ENCODE measurements at regions not wholly inside any gene's neighbourhood (a gene's known extent, or its start where the extent isn't known, plus 50 kb on each side); places are given as distances from the start of the nearest gene placed in this dataset.

DNA sequence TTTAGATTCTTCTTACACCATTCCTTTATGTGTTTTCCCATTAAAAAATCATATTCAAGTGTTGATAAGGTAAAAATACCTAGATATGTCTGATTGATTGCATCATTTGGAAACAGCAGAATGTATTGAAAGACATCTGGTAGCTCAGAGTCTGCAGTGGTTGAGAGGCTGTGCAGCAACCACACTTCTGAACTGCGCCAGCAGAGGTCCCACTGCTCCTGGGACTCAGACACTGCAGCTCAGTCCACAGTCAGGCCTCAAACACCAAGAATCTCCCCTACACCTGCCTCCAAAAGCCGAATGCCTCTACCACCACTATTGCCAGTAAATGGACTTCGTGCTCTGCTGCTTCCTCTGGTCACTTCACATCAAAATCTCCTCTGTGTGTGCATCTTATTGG is 176.9 kb upstream of the LMCD1 start:
- TF ChIP-seq, protein P1, sequence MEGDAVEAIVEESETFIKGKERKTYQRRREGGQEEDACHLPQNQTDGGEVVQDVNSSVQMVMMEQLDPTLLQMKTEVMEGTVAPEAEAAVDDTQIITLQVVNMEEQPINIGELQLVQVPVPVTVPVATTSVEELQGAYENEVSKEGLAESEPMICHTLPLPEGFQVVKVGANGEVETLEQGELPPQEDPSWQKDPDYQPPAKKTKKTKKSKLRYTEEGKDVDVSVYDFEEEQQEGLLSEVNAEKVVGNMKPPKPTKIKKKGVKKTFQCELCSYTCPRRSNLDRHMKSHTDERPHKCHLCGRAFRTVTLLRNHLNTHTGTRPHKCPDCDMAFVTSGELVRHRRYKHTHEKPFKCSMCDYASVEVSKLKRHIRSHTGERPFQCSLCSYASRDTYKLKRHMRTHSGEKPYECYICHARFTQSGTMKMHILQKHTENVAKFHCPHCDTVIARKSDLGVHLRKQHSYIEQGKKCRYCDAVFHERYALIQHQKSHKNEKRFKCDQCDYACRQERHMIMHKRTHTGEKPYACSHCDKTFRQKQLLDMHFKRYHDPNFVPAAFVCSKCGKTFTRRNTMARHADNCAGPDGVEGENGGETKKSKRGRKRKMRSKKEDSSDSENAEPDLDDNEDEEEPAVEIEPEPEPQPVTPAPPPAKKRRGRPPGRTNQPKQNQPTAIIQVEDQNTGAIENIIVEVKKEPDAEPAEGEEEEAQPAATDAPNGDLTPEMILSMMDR (conservative IDR thresholded peaks at IDR 0.05 in 1 of 2, IDR thresholded peaks at IDR 0.05 in 1 of 2; ENCODE audit: low read depth in 1 of 2, low read length in 2 of 2), result peak; percentile 41 to 60
- TF ChIP-seq EZH2 (IDR thresholded peaks at IDR 0.05; ENCODE audit: low read length, missing control alignments), result no peak
